B cell (primary cell): ENCODE measurements at regions not wholly inside any gene's neighbourhood (a gene's known extent, or its start where the extent isn't known, plus 50 kb on each side); places are given as distances from the start of the nearest gene placed in this dataset.

Experiments
- ATAC-seq: fragments of 200-7000 bp; cut with Tn5 transposase; one replicate; pipeline ENCODE4 v1.10.0; 2021; ENCODE audit warnings: low read depth, mild to moderate bottlenecking, moderate number of reproducible peaks, moderate library complexity
- CTCF ChIA-PET: fragments of 350-600 bp; sonication (Branson Sonifier 250); formaldehyde crosslinking; loops from one replicate; lab custom pipeline; 2021; ENCODE audit warnings: antibody characterized with exemption, inconsistent platforms; lab: Charles Lee
- POLR2A ChIA-PET: fragments of 350-600 bp; sonication (Branson Sonifier 250); formaldehyde crosslinking; loops from one replicate; lab custom pipeline; 2021; ENCODE audit warnings: antibody characterized with exemption; lab: Charles Lee
- DNase-seq: peaks from one replicate; pipeline ENCODE4 v3.0.0; 2013
- H2AFZ ChIP-seq: 2 replicates; pipeline ENCODE4 v1.6.1; 2012; ENCODE audit warnings: mild to moderate bottlenecking, low read depth, low read length; ENCODE audit not compliant: insufficient read depth, poor library complexity, severe bottlenecking
- H3K27ac ChIP-seq, 2 donors: 1 replicate in 1 of 2; 2 replicates in 1 of 2; pipeline ENCODE4 v1.5.1; 2012 to 2013; ENCODE audit warnings: low read length in 2 of 2, mild to moderate bottlenecking in 2 of 2, moderate library complexity in 1 of 2
- H3K27me3 ChIP-seq, 4 experiments: fragments of 200-600 bp in 1 of 4; sonication (generic) in 1 of 4; replicated peaks in 1 of 4; 1 replicate in 2 of 4; 2 replicates in 2 of 4; pipeline versions ENCODE4 v1.6.1 to v1.7.0; 2013 to 2016; ENCODE audit warnings: low read length in 3 of 4, mild to moderate bottlenecking in 2 of 4, mixed read lengths in 1 of 4, moderate library complexity in 1 of 4; ENCODE audit not compliant: insufficient read depth in 4 of 4, control insufficient read depth in 3 of 4; ENCODE audit errors: control extremely low read depth in 1 of 4
- H3K36me3 ChIP-seq, 2 experiments: replicated peaks in 1 of 2; 1 replicate in 1 of 2; 2 replicates in 1 of 2; pipeline versions ENCODE4 v1.6.1 to v1.7.1; 2013; ENCODE audit warnings: low read length in 1 of 2; ENCODE audit not compliant: insufficient read depth in 2 of 2, control insufficient read depth in 1 of 2; ENCODE audit errors: control extremely low read depth in 1 of 2, extremely low read depth in 1 of 2
- H3K4me1 ChIP-seq, 2 donors: fragments of 200-600 bp in 1 of 2; sonication (generic) in 1 of 2; 1 replicate in 1 of 2; 2 replicates in 1 of 2; pipeline versions ENCODE4 v1.5.1 to v1.6.1; 2013 to 2017; ENCODE audit warnings: low read length in 2 of 2; ENCODE audit not compliant: control insufficient read depth in 2 of 2, insufficient read depth in 2 of 2
- H3K4me2 ChIP-seq: replicated peaks from 2 replicates; pipeline ENCODE3; 2012; ENCODE audit warnings: mild to moderate bottlenecking, low read depth, low read length; ENCODE audit not compliant: poor library complexity, severe bottlenecking
- H3K4me3 ChIP-seq, 5 experiments: fragments of 200-600 bp in 1 of 5; sonication (generic) in 1 of 5; 1 replicate in 3 of 5; 2 replicates in 2 of 5; pipeline versions ENCODE4 v1.5.1 to v1.7.0; 2011 to 2016; ENCODE audit warnings: low read length in 4 of 5, mild to moderate bottlenecking in 4 of 5, low read depth in 2 of 5, control low read depth in 1 of 5, moderate library complexity in 1 of 5; ENCODE audit not compliant: insufficient read depth in 1 of 5; ENCODE audit errors: control extremely low read depth in 1 of 5, extremely low read depth in 1 of 5
- H3K79me2 ChIP-seq: fragments of 200-600 bp; sonication (generic); one replicate; pipeline ENCODE4 v1.6.0; 2016; ENCODE audit warnings: low read length; ENCODE audit not compliant: control insufficient read depth, insufficient read depth
- H3K9ac ChIP-seq: fragments of 200-600 bp; sonication (generic); 2 replicates; pipeline ENCODE4 v1.6.1; 2017; ENCODE audit warnings: mild to moderate bottlenecking, low read length, moderate library complexity
- H3K9me3 ChIP-seq, 3 donors: one replicate each; pipeline versions ENCODE4 v1.6.1 to v1.7.1; 2013; ENCODE audit warnings: low read length in 2 of 3; ENCODE audit not compliant: control insufficient read depth in 2 of 3, insufficient read depth in 1 of 3; ENCODE audit errors: control extremely low read depth in 1 of 3
- H4K20me1 ChIP-seq: 2 replicates; pipeline ENCODE4 v1.6.0; 2012; ENCODE audit warnings: mild to moderate bottlenecking, low read length; ENCODE audit not compliant: insufficient read depth, control insufficient read depth, poor library complexity, severe bottlenecking
- H3K27ac Mint-ChIP-seq: one replicate; pipeline ENCODE4 v1.8.0; 2021; ENCODE audit warnings: mixed read lengths
- H3K27me3 Mint-ChIP-seq: one replicate; pipeline ENCODE4 v1.8.0; 2021; ENCODE audit warnings: mixed read lengths
- H3K4me1 Mint-ChIP-seq: one replicate; pipeline ENCODE4 v1.8.0; 2021; ENCODE audit warnings: mixed read lengths
- H3K4me3 Mint-ChIP-seq: one replicate; pipeline ENCODE4 v1.8.0; 2021; ENCODE audit warnings: mixed read lengths
- H3K9me3 Mint-ChIP-seq: one replicate; pipeline ENCODE4 v1.8.0; 2022; ENCODE audit warnings: mixed read lengths; ENCODE audit not compliant: insufficient read depth
- EZH2 ChIP-seq: IDR thresholded peaks from 2 replicates; pipeline ENCODE4 v1.6.1; 2012; ENCODE audit warnings: borderline replicate concordance, low read depth, mild to moderate bottlenecking, moderate library complexity, low read length; ENCODE audit not compliant: insufficient read depth, poor library complexity, severe bottlenecking
- WGBS: methylation state at CpG from one replicate; pipeline ENCODE4 v1.1.5; 2013; ENCODE audit warnings: missing lambda C conversion rate; ENCODE audit not compliant: insufficient coverage; 5-methylcytosine and 5-hydroxymethylcytosine counted together
- intact Hi-C: fragments of 100-400 bp; cut with micrococcal nuclease; formaldehyde crosslinking; loops from one replicate; pipeline ENCODE4 v1.10.0; 2022
- TF ChIP-seq, protein P1 (sequence below): fragments of 200-600 bp; IDR thresholded peaks from one replicate; pipeline ENCODE4 v1.8.0; 2022; ENCODE audit warnings: antibody characterized with exemption, mild to moderate bottlenecking

DNA sequence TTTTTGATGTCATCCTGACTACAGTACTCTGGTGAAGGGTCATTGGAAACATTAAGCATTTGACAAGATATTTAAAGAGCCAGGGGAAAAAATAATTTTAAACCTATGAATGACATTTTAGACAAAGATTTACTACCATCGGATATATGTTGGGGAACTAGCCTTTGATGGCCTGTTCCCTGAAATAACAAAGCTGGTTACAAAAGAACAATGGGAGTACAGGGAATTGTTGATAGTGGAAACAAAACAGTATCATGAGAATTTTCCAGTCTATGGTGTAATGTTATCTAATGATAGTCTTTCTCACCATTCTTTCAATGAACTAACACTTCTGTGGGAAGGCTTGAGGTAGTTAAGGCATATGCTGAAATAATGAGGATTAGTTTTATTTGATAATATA is 125.9 kb upstream of the KLHL4 start:
- no peak for DNase-seq
- ChIA-PET POLR2A (no interaction called here), CTCF (no interaction called here)
- Histone ChIP-seq H3K27me3 (no peaks in the 10 kb centered on the region), H2AFZ (no peak overlapping the region), H3K79me2 (no peaks in the 10 kb centered on the region), H3K27ac (no peak overlapping the region), H3K9me3 (no peaks in the 10 kb centered on the region), H3K9ac (no peak overlapping the region), H3K4me2 (no peak overlapping the region), H3K4me3 (no peak overlapping the region), H3K36me3 (no peaks in the 10 kb centered on the region), H4K20me1 (no peaks in the 10 kb centered on the region), H3K4me1 (no peaks in the 10 kb centered on the region)
- Mint-ChIP-seq H3K9me3 (no peaks in the 10 kb centered on the region), H3K4me3 (no peak overlapping the region), H3K27me3 (no peaks in the 10 kb centered on the region), H3K27ac (no peak overlapping the region), H3K4me1 (no peaks in the 10 kb centered on the region)
- no CpG with 5 or more reads among the region's 1 CpG for WGBS
- ATAC-seq: no peak
- TF ChIP-seq, protein P1, sequence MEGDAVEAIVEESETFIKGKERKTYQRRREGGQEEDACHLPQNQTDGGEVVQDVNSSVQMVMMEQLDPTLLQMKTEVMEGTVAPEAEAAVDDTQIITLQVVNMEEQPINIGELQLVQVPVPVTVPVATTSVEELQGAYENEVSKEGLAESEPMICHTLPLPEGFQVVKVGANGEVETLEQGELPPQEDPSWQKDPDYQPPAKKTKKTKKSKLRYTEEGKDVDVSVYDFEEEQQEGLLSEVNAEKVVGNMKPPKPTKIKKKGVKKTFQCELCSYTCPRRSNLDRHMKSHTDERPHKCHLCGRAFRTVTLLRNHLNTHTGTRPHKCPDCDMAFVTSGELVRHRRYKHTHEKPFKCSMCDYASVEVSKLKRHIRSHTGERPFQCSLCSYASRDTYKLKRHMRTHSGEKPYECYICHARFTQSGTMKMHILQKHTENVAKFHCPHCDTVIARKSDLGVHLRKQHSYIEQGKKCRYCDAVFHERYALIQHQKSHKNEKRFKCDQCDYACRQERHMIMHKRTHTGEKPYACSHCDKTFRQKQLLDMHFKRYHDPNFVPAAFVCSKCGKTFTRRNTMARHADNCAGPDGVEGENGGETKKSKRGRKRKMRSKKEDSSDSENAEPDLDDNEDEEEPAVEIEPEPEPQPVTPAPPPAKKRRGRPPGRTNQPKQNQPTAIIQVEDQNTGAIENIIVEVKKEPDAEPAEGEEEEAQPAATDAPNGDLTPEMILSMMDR: no peak
- no peak for TF ChIP-seq EZH2
- intact Hi-C loops: no loop called here

DNA sequence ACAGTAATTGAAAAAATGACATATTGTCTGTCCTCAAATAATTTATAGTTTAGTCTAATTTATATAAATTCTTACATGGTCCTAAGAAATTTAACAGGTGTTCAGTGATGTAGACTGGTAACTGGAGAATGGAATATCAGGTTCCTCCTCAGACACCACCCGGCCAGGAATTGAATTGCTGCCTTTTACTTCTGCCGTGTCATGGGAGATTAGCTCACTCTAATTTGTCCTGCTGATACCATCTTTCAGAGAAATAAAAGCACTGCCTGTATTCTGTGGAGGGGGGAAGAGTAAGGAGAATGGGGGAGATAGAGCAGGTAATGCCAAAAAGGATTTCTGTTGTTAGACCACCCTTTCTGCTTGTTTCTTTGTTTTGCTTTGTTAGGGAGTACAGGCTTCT is 125.2 kb upstream of the KLHL4 start:
- Histone ChIP-seq H3K4me3 (no peak overlapping the region), H4K20me1 (no peaks in the 10 kb centered on the region), H3K36me3 (no peaks in the 10 kb centered on the region), H3K79me2 (no peaks in the 10 kb centered on the region), H2AFZ (no peak overlapping the region), H3K4me2 (no peak overlapping the region), H3K9me3 (no peaks in the 10 kb centered on the region), H3K27me3 (no peaks in the 10 kb centered on the region), H3K4me1 (no peaks in the 10 kb centered on the region), H3K9ac (no peak overlapping the region), H3K27ac (no peak overlapping the region)
- DNase-seq: no peak
- no peaks in the 10 kb centered on the region for H3K4me1 Mint-ChIP-seq
- no peak for TF ChIP-seq EZH2
- TF ChIP-seq, protein P1: no peak
- no peak overlapping the region for H3K4me3 Mint-ChIP-seq
- no CpG with 5 or more reads among the region's 2 CpGs for WGBS
- no peak overlapping the region for H3K27ac Mint-ChIP-seq
- H3K27me3 Mint-ChIP-seq: no peaks in the 10 kb centered on the region
- intact Hi-C loops: no loop called here
- POLR2A ChIA-PET: no interaction called here
- no peaks in the 10 kb centered on the region for H3K9me3 Mint-ChIP-seq
- CTCF ChIA-PET: no interaction called here
- ATAC-seq: no peak
